HG02981 (cell line): ENCODE measurements at regions not wholly inside any gene's neighbourhood (a gene's known extent, or its start where the extent isn't known, plus 50 kb on each side); places are given as distances from the start of the nearest gene placed in this dataset.

Source experiments
- ATAC-seq: cut with Tn5 transposase; IDR thresholded peaks from one replicate; pipeline ENCODE4 v1.9.1; 2021; ENCODE audit warnings: mild to moderate bottlenecking, moderate library complexity; ENCODE audit not compliant: unreplicated experiment

DNA sequence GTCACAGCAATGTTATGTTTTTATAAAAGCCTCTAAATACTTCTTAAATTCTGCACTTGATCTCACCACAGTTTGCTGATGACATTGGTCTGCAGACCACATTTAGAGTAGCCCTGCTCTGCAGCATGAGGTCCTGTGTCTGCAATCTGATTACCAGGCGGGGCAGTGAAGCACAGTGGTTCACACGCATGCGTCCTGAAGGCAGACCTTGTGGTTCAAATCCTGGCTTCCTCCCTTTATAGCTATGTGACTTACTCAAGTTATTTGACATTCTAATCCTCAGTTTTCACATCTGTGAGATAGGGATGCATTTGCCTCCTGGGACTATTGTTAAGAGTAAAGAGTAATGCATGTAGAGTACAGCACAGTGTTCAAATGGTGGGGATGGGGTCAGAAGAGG lies 50.3 kb downstream of the BMAL2 start:
- no peak for ATAC-seq

DNA sequence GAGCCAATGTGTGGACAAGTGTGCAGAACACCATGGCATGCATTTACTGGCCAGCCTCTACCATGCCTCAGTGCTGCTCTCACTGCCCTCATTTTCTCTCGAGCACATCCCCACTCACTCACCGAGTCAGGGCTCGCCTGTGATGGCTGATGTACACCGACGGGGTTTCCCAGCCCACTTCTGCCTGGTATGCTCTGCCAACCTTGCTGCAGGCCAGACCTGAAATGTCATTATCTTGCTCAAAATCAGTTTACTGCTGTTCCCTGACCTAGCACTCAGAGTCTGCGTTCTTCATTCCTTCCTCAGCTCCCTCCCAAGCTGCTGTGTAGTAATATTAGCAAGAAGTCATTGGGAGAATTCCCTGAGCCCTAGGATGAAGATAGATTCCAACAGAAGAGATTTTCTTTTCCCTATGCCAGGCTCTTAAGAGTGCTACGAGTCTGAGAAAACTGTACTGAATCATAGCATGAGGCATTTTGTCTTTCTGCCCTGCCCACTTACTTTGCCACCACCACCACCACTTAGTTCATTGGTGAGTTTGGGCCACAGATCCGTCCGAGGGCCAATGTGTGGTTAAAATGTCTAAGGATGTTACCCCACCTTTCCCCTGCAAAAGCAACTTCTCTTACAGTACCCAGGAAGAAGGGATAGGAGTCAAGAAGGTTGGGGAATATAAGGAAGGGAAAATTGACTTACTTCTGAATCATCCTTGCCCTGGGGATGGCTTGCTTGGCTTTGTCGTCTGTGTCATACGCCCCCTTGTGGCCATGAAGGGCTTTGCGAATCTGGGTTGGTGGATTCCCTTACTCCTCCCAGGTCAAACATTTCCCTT lies 51.0 kb downstream of the BMAL2 start:
- peak; percentile 57 for ATAC-seq

DNA sequence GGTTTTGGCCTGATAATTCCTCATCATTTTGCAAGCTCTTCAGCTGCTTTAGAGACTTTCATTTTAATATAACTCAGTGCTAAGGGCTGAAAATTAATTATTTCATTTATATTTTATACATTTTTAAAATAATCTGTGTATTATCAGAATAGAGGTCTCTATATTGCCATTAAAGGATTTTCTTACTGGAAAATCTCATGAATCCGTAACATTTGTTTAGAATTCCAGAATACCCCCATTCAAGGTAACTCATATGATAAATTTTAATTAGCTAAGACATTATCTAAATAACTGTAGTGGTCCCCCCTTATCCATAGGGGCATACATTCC lies 51.6 kb downstream of the BMAL2 start:
- ATAC-seq = no peak

DNA sequence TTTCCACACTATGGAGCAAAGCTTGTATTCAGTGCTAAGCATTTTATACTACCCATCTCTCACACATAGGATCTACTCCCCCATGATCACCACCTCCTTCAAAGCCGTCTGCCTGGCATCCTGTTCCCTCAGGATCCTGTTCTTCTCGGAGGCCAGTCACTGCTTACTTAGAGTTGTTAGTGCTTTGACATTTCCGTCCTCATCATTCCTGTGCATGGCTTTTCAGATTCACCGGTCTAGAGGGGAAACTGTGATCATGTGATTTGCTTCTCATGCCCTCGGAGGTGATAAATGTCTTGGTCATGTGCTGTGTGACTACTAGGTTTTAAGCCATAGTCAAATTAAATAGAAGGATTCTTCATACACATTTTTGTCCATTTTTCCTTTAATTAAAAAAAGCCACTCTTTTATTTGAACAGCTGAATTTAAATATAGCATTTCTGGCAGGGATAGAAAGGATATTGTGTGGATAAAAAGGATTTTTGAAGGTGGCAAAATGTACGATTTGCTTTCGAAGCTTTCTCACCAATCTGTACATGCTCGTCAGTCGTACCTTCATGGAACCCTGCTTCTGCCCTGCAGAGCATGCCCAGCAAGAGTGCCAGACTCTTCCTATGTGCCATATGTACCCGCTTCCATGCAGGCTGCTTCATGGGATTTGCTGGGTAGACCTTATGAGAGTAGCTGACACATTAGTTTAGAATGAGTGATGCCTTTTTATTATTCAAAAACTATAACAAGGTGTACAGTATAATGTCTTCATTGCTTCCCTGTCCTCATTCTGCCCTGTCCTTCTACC lies 53.3 kb downstream of the BMAL2 start:
- no peak for ATAC-seq

DNA sequence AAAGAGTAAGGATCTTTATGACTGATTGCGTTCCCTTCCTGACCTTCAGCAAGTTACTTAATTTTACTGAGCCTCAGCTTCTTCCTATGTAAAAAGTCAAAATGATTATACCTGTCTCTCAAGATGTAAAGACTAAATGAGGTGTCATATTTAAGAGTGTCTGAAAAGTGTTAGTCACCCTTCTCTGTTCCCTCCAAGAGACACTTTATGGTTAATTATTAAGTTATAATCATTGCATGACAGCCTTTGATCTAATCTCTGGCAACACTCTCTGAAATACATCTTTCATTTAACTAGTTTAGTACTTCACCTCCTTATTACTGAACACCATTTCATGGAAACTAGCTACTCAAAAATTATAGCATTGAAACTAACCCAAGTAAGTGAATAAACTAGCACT lies 54.8 kb downstream of the BMAL2 start:
- no peak for ATAC-seq

DNA sequence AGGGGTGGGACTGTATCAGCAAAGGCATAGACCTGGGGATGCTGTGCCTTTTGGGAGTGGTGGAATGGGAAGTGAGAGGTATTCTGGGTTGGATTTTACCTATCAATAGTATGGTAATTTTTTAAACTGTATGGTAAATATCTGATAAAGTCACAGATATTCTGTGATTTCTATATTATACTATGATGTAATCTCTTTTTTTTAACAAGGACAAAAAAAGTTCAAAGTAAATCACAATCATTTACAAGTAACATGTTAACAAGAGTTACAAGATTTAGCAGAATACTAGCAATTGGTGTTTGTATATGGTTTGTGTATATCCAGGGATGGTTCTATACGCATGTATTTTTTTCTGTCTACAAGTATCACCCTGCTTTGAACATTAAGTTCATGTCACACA lies 56.0 kb downstream of the BMAL2 start:
- ATAC-seq = no peak

DNA sequence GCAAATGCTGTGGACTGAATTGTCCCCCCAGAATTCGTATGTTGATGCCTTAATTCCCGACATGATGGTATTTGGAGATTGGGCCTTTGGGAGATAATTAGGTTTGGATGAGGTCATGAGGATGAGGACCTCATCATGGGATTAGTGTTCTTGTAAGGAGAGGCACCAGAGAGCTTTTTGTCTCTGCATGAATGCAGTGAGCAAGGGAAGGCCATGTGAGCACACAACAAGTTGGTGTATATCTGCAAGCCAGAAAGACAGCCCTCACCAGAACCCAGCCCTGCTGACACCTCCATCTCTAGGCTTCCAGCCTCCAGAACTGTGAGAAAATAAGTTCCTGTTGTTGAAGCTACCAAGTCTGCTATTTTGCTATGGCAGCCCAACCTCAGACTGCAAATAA lies 51.9 kb upstream of the SMCO2 start:
- no peak for ATAC-seq

DNA sequence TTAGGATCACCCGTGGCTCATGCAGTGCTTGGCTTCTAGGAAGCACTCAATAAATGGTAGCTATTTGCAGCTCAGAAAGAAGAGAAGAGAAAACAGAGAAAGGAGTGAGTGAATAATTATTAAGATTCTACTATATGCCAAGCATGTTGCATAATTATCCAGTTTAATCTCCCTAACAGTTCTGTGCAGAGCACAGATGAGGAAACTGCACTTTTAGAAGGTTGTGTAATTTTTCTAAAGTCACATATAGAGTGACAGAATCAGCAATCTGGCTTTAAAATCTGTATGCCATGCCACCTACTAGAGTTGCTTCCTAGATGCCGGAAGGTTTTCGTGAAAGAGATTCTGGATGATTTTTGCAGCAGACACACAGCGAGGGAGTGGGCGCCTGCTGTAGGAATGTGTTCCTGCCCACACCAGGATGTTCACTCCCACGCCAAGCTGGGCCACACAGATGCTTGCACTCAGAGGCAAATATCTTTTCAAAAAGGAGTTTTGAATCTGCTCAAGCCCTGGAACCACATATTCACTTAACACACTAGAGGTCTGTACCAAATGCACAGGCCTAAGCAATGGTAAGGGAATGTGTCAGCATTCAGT lies 50.2 kb upstream of the SMCO2 start:
- no peak for ATAC-seq
